HEK293 (cell line): ENCODE measurements at regions not wholly inside any gene's neighbourhood (a gene's known extent, or its start where the extent isn't known, plus 50 kb on each side); places are given as distances from the start of the nearest gene placed in this dataset.

Source experiments
- CTCF ChIA-PET: fragments of 350-600 bp; formaldehyde crosslinking; extraction: SDS; loops from one replicate; lab custom pipeline; 2021; ENCODE audit warnings: antibody characterized with exemption; lab: Yijun Ruan, JAX
- POLR2A ChIA-PET: fragments of 300-600 bp; formaldehyde crosslinking; extraction: SDS; loops from one replicate; lab custom pipeline; 2020; ENCODE audit warnings: antibody characterized with exemption, inconsistent platforms; lab: Yijun Ruan, JAX
- H3K27ac ChIP-seq: fragments of 200-500 bp; sonication (Bioruptor generic); 2 replicates; pipeline ENCODE4 v1.5.1; 2014; ENCODE audit warnings: low read depth, low read length, control low read depth, inconsistent platforms; ENCODE audit errors: extremely low read depth
- H3K36me3 ChIP-seq, 2 experiments: fragments of 200-500 bp in 1 of 2; sonication (Bioruptor generic) in 1 of 2; 1 replicate in 1 of 2; 2 replicates in 1 of 2; pipeline ENCODE4 v1.5.1; 2014 to 2017; ENCODE audit warnings: inconsistent platforms in 2 of 2, low read length in 2 of 2; ENCODE audit not compliant: control insufficient read depth in 2 of 2, insufficient read depth in 1 of 2
- H3K4me1 ChIP-seq: fragments of 200-500 bp; sonication (Bioruptor generic); 2 replicates; pipeline ENCODE4 v1.5.1; 2014; ENCODE audit warnings: mild to moderate bottlenecking, low read length, inconsistent platforms; ENCODE audit not compliant: control insufficient read depth, insufficient read depth
- H3K4me3 ChIP-seq: 2 replicates; pipeline ENCODE4 v1.5.1; 2011; ENCODE audit warnings: low read depth, mild to moderate bottlenecking, control low read depth, low read length, moderate library complexity
- H3K9me3 ChIP-seq: fragments of 200-500 bp; sonication (Bioruptor generic); 2 replicates; pipeline ENCODE4 v1.5.1; 2014; ENCODE audit warnings: low read depth, low read length, inconsistent platforms; ENCODE audit not compliant: control insufficient read depth, insufficient read depth
- AEBP2 ChIP-seq: fragments of 450-650 bp; formaldehyde crosslinking; IDR thresholded peaks from 2 replicates; pipeline ENCODE4 v1.5.1; 2016; ENCODE audit warnings: missing biosample characterization, missing genetic modification characterization, borderline replicate concordance
- CTCF ChIP-seq: fragments of 450-650 bp; formaldehyde crosslinking; IDR thresholded peaks from 2 replicates; pipeline ENCODE4 v1.5.1; 2016; ENCODE audit warnings: missing biosample characterization, missing genetic modification characterization
- ELK4 ChIP-seq: IDR thresholded peaks from 2 replicates; pipeline ENCODE4 v1.6.1; 2011; ENCODE audit warnings: mild to moderate bottlenecking, low read depth, low read length, borderline replicate concordance
- GLIS2 ChIP-seq: fragments of 450-650 bp; formaldehyde crosslinking; IDR thresholded peaks from 2 replicates; pipeline ENCODE4 v1.5.1; 2016; ENCODE audit warnings: missing biosample characterization, missing genetic modification characterization
- HIC1 ChIP-seq: fragments of 450-650 bp; formaldehyde crosslinking; IDR thresholded peaks from 2 replicates; pipeline ENCODE4 v1.5.1; 2016; ENCODE audit warnings: missing biosample characterization, missing genetic modification characterization
- PRDM6 ChIP-seq: fragments of 450-650 bp; formaldehyde crosslinking; IDR thresholded peaks from 2 replicates; pipeline ENCODE4 v1.5.1; 2017; ENCODE audit warnings: missing biosample characterization, missing genetic modification characterization
- ZBTB20 ChIP-seq: fragments of 450-650 bp; formaldehyde crosslinking; IDR thresholded peaks from 2 replicates; pipeline ENCODE4 v1.5.1; 2016; ENCODE audit warnings: missing biosample characterization, missing genetic modification characterization
- ZFHX2 ChIP-seq: fragments of 450-650 bp; formaldehyde crosslinking; conservative IDR thresholded peaks from 2 replicates; pipeline ENCODE4 v1.5.1; 2016; ENCODE audit warnings: missing biosample characterization, missing genetic modification characterization
- ZFP41 ChIP-seq: fragments of 450-650 bp; formaldehyde crosslinking; IDR thresholded peaks from 2 replicates; pipeline ENCODE4 v1.5.1; 2016; ENCODE audit warnings: missing biosample characterization, missing genetic modification characterization, borderline replicate concordance
- ZFP69B ChIP-seq: fragments of 450-650 bp; formaldehyde crosslinking; IDR thresholded peaks from 2 replicates; pipeline ENCODE4 v1.5.1; 2016; ENCODE audit warnings: missing biosample characterization, missing genetic modification characterization
- ZNF140 ChIP-seq: fragments of 450-650 bp; formaldehyde crosslinking; IDR thresholded peaks from 2 replicates; pipeline ENCODE4 v1.5.1; 2016; ENCODE audit warnings: missing biosample characterization, missing genetic modification characterization
- ZNF169 ChIP-seq: fragments of 450-650 bp; formaldehyde crosslinking; IDR thresholded peaks from 2 replicates; pipeline ENCODE4 v1.5.1; 2016; ENCODE audit warnings: missing biosample characterization, missing genetic modification characterization
- ZNF350 ChIP-seq: fragments of 450-650 bp; formaldehyde crosslinking; IDR thresholded peaks from 2 replicates; pipeline ENCODE4 v1.5.0; 2017; ENCODE audit warnings: missing biosample characterization, mild to moderate bottlenecking, missing genetic modification characterization
- ZNF366 ChIP-seq: fragments of 450-650 bp; formaldehyde crosslinking; conservative IDR thresholded peaks from 2 replicates; pipeline ENCODE4 v1.5.1; 2016; ENCODE audit warnings: missing biosample characterization, missing genetic modification characterization
- ZNF394 ChIP-seq: fragments of 450-650 bp; formaldehyde crosslinking; IDR thresholded peaks from 2 replicates; pipeline ENCODE4 v1.5.1; 2016; ENCODE audit warnings: missing biosample characterization, missing genetic modification characterization, mild to moderate bottlenecking, moderate library complexity, borderline replicate concordance
- ZNF433 ChIP-seq: fragments of 450-650 bp; formaldehyde crosslinking; IDR thresholded peaks from 2 replicates; pipeline ENCODE4 v1.5.1; 2016; ENCODE audit warnings: missing biosample characterization, missing genetic modification characterization, low read depth
- ZNF549 ChIP-seq: fragments of 450-650 bp; IDR thresholded peaks from 2 replicates; pipeline ENCODE4 v1.5.1; 2018; ENCODE audit warnings: missing biosample characterization, missing genetic modification characterization, mild to moderate bottlenecking, inconsistent platforms, moderate library complexity
- ZNF558 ChIP-seq: fragments of 450-650 bp; formaldehyde crosslinking; IDR thresholded peaks from 2 replicates; pipeline ENCODE4 v1.5.1; 2016; ENCODE audit warnings: missing biosample characterization, missing genetic modification characterization
- ZNF626 ChIP-seq: fragments of 450-650 bp; sonication (Bioruptor Pico); formaldehyde crosslinking; IDR thresholded peaks from 2 replicates; pipeline ENCODE4 v1.5.1; 2018; ENCODE audit warnings: missing biosample characterization, missing genetic modification characterization, inconsistent platforms
- ZNF639 ChIP-seq: fragments of 450-650 bp; formaldehyde crosslinking; IDR thresholded peaks from 2 replicates; pipeline ENCODE4 v1.5.1; 2016; ENCODE audit warnings: missing biosample characterization, missing genetic modification characterization
- ZNF670 ChIP-seq: fragments of 450-650 bp; formaldehyde crosslinking; IDR thresholded peaks from 2 replicates; pipeline ENCODE4 v1.5.1; 2016; ENCODE audit warnings: missing biosample characterization, missing genetic modification characterization, low read depth
- ZNF76 ChIP-seq: fragments of 450-650 bp; formaldehyde crosslinking; IDR thresholded peaks from 2 replicates; pipeline ENCODE4; 2016; ENCODE audit warnings: low read depth, missing biosample characterization, missing genetic modification characterization, borderline replicate concordance
- ZNF830 ChIP-seq: fragments of 450-650 bp; IDR thresholded peaks from 2 replicates; pipeline ENCODE4 v1.5.0; 2018; ENCODE audit warnings: missing biosample characterization, missing genetic modification characterization, low read depth, mild to moderate bottlenecking, moderate library complexity

- POLR2A ChIA-PET = no interaction called here
- Histone ChIP-seq H3K4me1 (no peaks in the 10 kb centered on the region), H3K36me3 (no peaks in the 10 kb centered on the region), H3K27ac (no peak overlapping the region), H3K9me3 (no peaks in the 10 kb centered on the region), H3K4me3 (no peak overlapping the region)
- TF ChIP-seq ZNF140 (tag by site-specific recombination) (no peak), ZNF394 (tag by site-specific recombination) (no peak), PRDM6 (tag by site-specific recombination) (no peak), ZNF639 (tag by site-specific recombination) (no peak), ZNF433 (no peak), ZFP41 (tag by site-specific recombination) (no peak), GLIS2 (tag by site-specific recombination) (no peak), ZFP69B (tag by site-specific recombination) (no peak)
- CTCF ChIA-PET = no interaction called here
Observed at GRCh38 chr14:66120402-66120801, 365.8 kb upstream of the CCDC196 start.

- TF ChIP-seq ZNF366 (no peak), CTCF (tag by site-specific recombination) (peak; percentile 32; the same call in 1 of the 2 replicates)
- Histone ChIP-seq H3K4me3 (no peak overlapping the region), H3K9me3 (no peaks in the 10 kb centered on the region), H3K4me1 (no peaks in the 10 kb centered on the region), H3K36me3 (no peaks in the 10 kb centered on the region), H3K27ac (no peak overlapping the region)
- ChIA-PET CTCF (no interaction called here), POLR2A (no interaction called here)
Observed at GRCh38 chr14:66121859-66122258, 364.3 kb upstream of the CCDC196 start.

- Histone ChIP-seq H3K9me3 (no peaks in the 10 kb centered on the region), H3K4me3 (no peak overlapping the region), H3K36me3 (no peaks in the 10 kb centered on the region), H3K4me1 (no peaks in the 10 kb centered on the region), H3K27ac (no peak overlapping the region)
- POLR2A ChIA-PET = no interaction called here
- CTCF ChIA-PET = interaction anchor here (0.7 kb wide), 1 partner anchor 262 kb away, joined by 4 read pairs; no protein-coding TSS in a partner anchor
- TF ChIP-seq ZNF626 (tag by site-specific recombination) = no peak
- no peak for TF ChIP-seq HIC1
- no peak for TF ChIP-seq ZFHX2
- no peak for TF ChIP-seq ZNF169 (tag by site-specific recombination)
- no peak for TF ChIP-seq ZBTB20 (tag by site-specific recombination)
- no peak for TF ChIP-seq ZNF350 (tag by site-specific recombination)
- TF ChIP-seq ZNF366 = no peak
- TF ChIP-seq ZNF558 (tag by site-specific recombination) = no peak
- TF ChIP-seq ZNF830 (tag by site-specific recombination) = no peak
- no peak for TF ChIP-seq ELK4
- TF ChIP-seq ZNF549 (tag by site-specific recombination) = no peak
- no peak for TF ChIP-seq AEBP2 (tag by site-specific recombination)
- TF ChIP-seq ZNF76 (tag by site-specific recombination) = no peak
- TF ChIP-seq ZNF670 (tag by site-specific recombination) = no peak
Observed at GRCh38 chr14:66129224-66129623, 356.9 kb upstream of the CCDC196 start.
